Naive thymus-derived CD4-positive, alpha-beta T cell (primary cell): ENCODE measurements at regions not wholly inside any gene's neighbourhood (a gene's known extent, or its start where the extent isn't known, plus 50 kb on each side); places are given as distances from the start of the nearest gene placed in this dataset.

ENCODE experiments used
- ATAC-seq: fragments of 150-1000 bp; cut with Tn5 transposase; 2 replicates; pipeline ENCODE4 v1.10.0; 2021; ENCODE audit warnings: mild to moderate bottlenecking, moderate library complexity
- CTCF ChIA-PET: fragments of 350-600 bp; sonication (Branson Sonifier 250); formaldehyde crosslinking; loops from one replicate; lab custom pipeline; 2021; ENCODE audit warnings: antibody characterized with exemption; lab: Charles Lee
- POLR2A ChIA-PET: fragments of 350-600 bp; sonication (Branson Sonifier 250); formaldehyde crosslinking; loops from one replicate; lab custom pipeline; 2021; ENCODE audit warnings: antibody characterized with exemption, inconsistent platforms; lab: Charles Lee
- DNase-seq, 9 donors: peaks; one replicate each; pipeline versions ENCODE4 v3.0.0 to v3.0.0-alpha.2; 2020 to 2022; ENCODE audit warnings: mixed read lengths in 1 of 9
- H3K27ac ChIP-seq: one replicate; pipeline ENCODE4 v1.7.0; 2013; ENCODE audit warnings: mild to moderate bottlenecking, low read depth, low read length, moderate library complexity
- H3K27me3 ChIP-seq, 2 donors: one replicate each; pipeline ENCODE4 v1.7.0; 2013; ENCODE audit warnings: low read length in 2 of 2, mild to moderate bottlenecking in 2 of 2, moderate library complexity in 2 of 2; ENCODE audit not compliant: control insufficient read depth in 2 of 2, insufficient read depth in 2 of 2
- H3K36me3 ChIP-seq, 3 experiments: 1 replicate in 2 of 3; 2 replicates in 1 of 3; pipeline ENCODE4 v1.7.0; 2013; ENCODE audit warnings: low read length in 3 of 3, mild to moderate bottlenecking in 3 of 3, moderate library complexity in 1 of 3; ENCODE audit not compliant: insufficient read depth in 3 of 3, control insufficient read depth in 2 of 3
- H3K4me1 ChIP-seq, 2 donors: one replicate each; pipeline ENCODE4 v1.7.0; 2013; ENCODE audit warnings: low read length in 2 of 2, mild to moderate bottlenecking in 2 of 2, moderate library complexity in 1 of 2; ENCODE audit not compliant: control insufficient read depth in 2 of 2, insufficient read depth in 2 of 2
- H3K4me3 ChIP-seq: 2 replicates; pipeline ENCODE4 v1.7.0; 2013; ENCODE audit warnings: mild to moderate bottlenecking, low read length
- H3K9me3 ChIP-seq, 3 experiments: 1 replicate in 2 of 3; 2 replicates in 1 of 3; pipeline ENCODE4 v1.7.0; 2013; ENCODE audit warnings: low read length in 3 of 3; ENCODE audit not compliant: control insufficient read depth in 2 of 3
- H3K27ac Mint-ChIP-seq, 9 donors: one replicate each; pipeline ENCODE4 v1.8.0; 2020 to 2022; ENCODE audit warnings: mixed read lengths in 9 of 9, mild to moderate bottlenecking in 8 of 9, moderate library complexity in 5 of 9, inconsistent platforms in 2 of 9
- H3K27me3 Mint-ChIP-seq, 5 donors: one replicate each; pipeline ENCODE4 v1.8.0; 2021 to 2022; ENCODE audit warnings: mixed read lengths in 5 of 5, mild to moderate bottlenecking in 1 of 5
- H3K36me3 Mint-ChIP-seq, 5 donors: one replicate each; pipeline ENCODE4 v1.8.0; 2020 to 2022; ENCODE audit warnings: mixed read lengths in 5 of 5, mild to moderate bottlenecking in 3 of 5, inconsistent platforms in 1 of 5
- H3K4me1 Mint-ChIP-seq, 7 donors: one replicate each; pipeline ENCODE4 v1.8.0; 2020 to 2022; ENCODE audit warnings: mixed read lengths in 7 of 7, mild to moderate bottlenecking in 3 of 7, inconsistent platforms in 1 of 7
- H3K4me3 Mint-ChIP-seq, 10 donors: one replicate each; pipeline ENCODE4 v1.8.0; 2020 to 2022; ENCODE audit warnings: mild to moderate bottlenecking in 10 of 10, mixed read lengths in 10 of 10, moderate library complexity in 6 of 10, inconsistent platforms in 2 of 10
- H3K9me3 Mint-ChIP-seq, 11 donors: one replicate each; pipeline ENCODE4 v1.8.0; 2020 to 2022; ENCODE audit warnings: mixed read lengths in 11 of 11, mild to moderate bottlenecking in 4 of 11, inconsistent platforms in 1 of 11, moderate library complexity in 1 of 11
- intact Hi-C, 2 donors: fragments of 100-400 bp; cut with micrococcal nuclease; formaldehyde crosslinking; loops; one replicate each; pipeline ENCODE4 v1.15.1; 2023

GRCh38 chr3:79864077-79864476, 96.3 kb upstream of the ROBO1 start:
- Mint-ChIP-seq H3K9me3 (peaks cover 0 to 33% (median 14%) of the 10 kb centered on the region in 11 donors), H3K36me3 (no peaks in the 10 kb centered on the region), H3K4me3 (no peak overlapping the region), H3K27ac (no peak overlapping the region), H3K27me3 (no peaks in the 10 kb centered on the region), H3K4me1 (no peaks in the 10 kb centered on the region)
- Histone ChIP-seq H3K27ac (no peak overlapping the region), H3K9me3 (no peaks in the 10 kb centered on the region), H3K4me1 (no peaks in the 10 kb centered on the region), H3K27me3 (no peaks in the 10 kb centered on the region), H3K36me3 (no peaks in the 10 kb centered on the region), H3K4me3 (no peak overlapping the region)
- ChIA-PET CTCF (no interaction called here), POLR2A (no interaction called here)
- DNase-seq (no peak), ATAC-seq (no peak)
- intact Hi-C loops, result no loop called here

GRCh38 chr3:79848876-79849275, 81.1 kb upstream of the ROBO1 start:
- H3K27me3 Mint-ChIP-seq, result no peaks in the 10 kb centered on the region
- no peak overlapping the region for H3K27ac Mint-ChIP-seq
- Histone ChIP-seq H3K27me3 (no peaks in the 10 kb centered on the region), H3K9me3 (no peaks in the 10 kb centered on the region), H3K4me1 (no peaks in the 10 kb centered on the region), H3K36me3 (no peaks in the 10 kb centered on the region), H3K4me3 (no peak overlapping the region), H3K27ac (no peak overlapping the region)
- ChIA-PET CTCF (no interaction called here), POLR2A (no interaction called here)
- intact Hi-C loops, result no loop called here
- ATAC-seq (no peak), DNase-seq (no peak)
- peaks cover 0 to 2% (median 0%) of the 10 kb centered on the region in 7 donors for H3K4me1 Mint-ChIP-seq
- H3K4me3 Mint-ChIP-seq, result no peak overlapping the region
- no peaks in the 10 kb centered on the region for H3K36me3 Mint-ChIP-seq
- peaks cover 0 to 15% (median 5%) of the 10 kb centered on the region in 11 donors for H3K9me3 Mint-ChIP-seq

GRCh38 chr3:79847928-79848327, 80.1 kb upstream of the ROBO1 start:
- no peaks in the 10 kb centered on the region for H3K36me3 ChIP-seq
- no peaks in the 10 kb centered on the region for H3K4me1 ChIP-seq
- CTCF ChIA-PET, result no interaction called here
- DNase-seq (no peak), ATAC-seq (no peak)
- H3K4me3 Mint-ChIP-seq, result no peak overlapping the region
- POLR2A ChIA-PET, result no interaction called here
- no peaks in the 10 kb centered on the region for H3K27me3 ChIP-seq
- H3K4me1 Mint-ChIP-seq, result peaks cover 0 to 2% (median 0%) of the 10 kb centered on the region in 7 donors
- no peak overlapping the region for H3K27ac Mint-ChIP-seq
- no peaks in the 10 kb centered on the region for H3K36me3 Mint-ChIP-seq
- no peaks in the 10 kb centered on the region for H3K9me3 ChIP-seq
- intact Hi-C loops, result no loop called here
- no peak overlapping the region for H3K4me3 ChIP-seq
- H3K27me3 Mint-ChIP-seq, result no peaks in the 10 kb centered on the region
- peaks cover 0 to 21% (median 5%) of the 10 kb centered on the region in 11 donors for H3K9me3 Mint-ChIP-seq
- H3K27ac ChIP-seq, result no peak overlapping the region

- H3K4me1 Mint-ChIP-seq, result peaks cover 0 to 2% (median 0%) of the 10 kb centered on the region in 7 donors
- DNase-seq (no peak), ATAC-seq (no peak)
- Histone ChIP-seq H3K4me1 (no peaks in the 10 kb centered on the region), H3K27me3 (no peaks in the 10 kb centered on the region), H3K27ac (no peak overlapping the region), H3K4me3 (no peak overlapping the region), H3K36me3 (no peaks in the 10 kb centered on the region), H3K9me3 (no peaks in the 10 kb centered on the region)
- H3K36me3 Mint-ChIP-seq, result no peaks in the 10 kb centered on the region
- H3K27ac Mint-ChIP-seq, result no peak overlapping the region
- no peak overlapping the region for H3K4me3 Mint-ChIP-seq
- intact Hi-C loops, result no loop called here
- H3K27me3 Mint-ChIP-seq, result no peaks in the 10 kb centered on the region
- H3K9me3 Mint-ChIP-seq, result peaks cover 0 to 24% (median 6%) of the 10 kb centered on the region in 11 donors
- CTCF ChIA-PET, result no interaction called here
- POLR2A ChIA-PET, result no interaction called here
These were observed 78.5 kb upstream of the ROBO1 start for GRCh38 chr3:79846148-79846933.

GRCh38 chr3:79845546-79845945, 77.7 kb upstream of the ROBO1 start:
- H3K9me3 Mint-ChIP-seq, result peaks cover 0 to 21% (median 4%) of the 10 kb centered on the region in 11 donors
- peaks cover 0 to 2% (median 0%) of the 10 kb centered on the region in 7 donors for H3K4me1 Mint-ChIP-seq
- H3K36me3 Mint-ChIP-seq, result no peaks in the 10 kb centered on the region
- H3K27me3 Mint-ChIP-seq, result no peaks in the 10 kb centered on the region
- Histone ChIP-seq H3K4me1 (no peaks in the 10 kb centered on the region), H3K36me3 (no peaks in the 10 kb centered on the region), H3K27me3 (no peaks in the 10 kb centered on the region), H3K4me3 (no peak overlapping the region), H3K27ac (no peak overlapping the region), H3K9me3 (no peaks in the 10 kb centered on the region)
- H3K27ac Mint-ChIP-seq, result no peak overlapping the region
- CTCF ChIA-PET, result no interaction called here
- POLR2A ChIA-PET, result no interaction called here
- ATAC-seq (no peak), DNase-seq (no peak)
- H3K4me3 Mint-ChIP-seq, result no peak overlapping the region
- intact Hi-C loops, result no loop called here

GRCh38 chr3:79844176-79844575, 76.4 kb upstream of the ROBO1 start:
- no peak for DNase-seq
- H3K36me3 Mint-ChIP-seq, result no peaks in the 10 kb centered on the region
- Histone ChIP-seq H3K4me3 (no peak overlapping the region), H3K36me3 (no peaks in the 10 kb centered on the region), H3K27ac (no peak overlapping the region), H3K4me1 (no peaks in the 10 kb centered on the region), H3K9me3 (no peaks in the 10 kb centered on the region), H3K27me3 (no peaks in the 10 kb centered on the region)
- H3K27me3 Mint-ChIP-seq, result no peaks in the 10 kb centered on the region
- ChIA-PET POLR2A (no interaction called here), CTCF (no interaction called here)
- H3K9me3 Mint-ChIP-seq, result peaks cover 0 to 22% (median 4%) of the 10 kb centered on the region in 11 donors
- no peak for ATAC-seq
- H3K4me3 Mint-ChIP-seq, result no peak overlapping the region
- intact Hi-C loops, result no loop called here
- H3K4me1 Mint-ChIP-seq, result peaks cover 0 to 2% (median 0%) of the 10 kb centered on the region in 7 donors
- H3K27ac Mint-ChIP-seq, result no peak overlapping the region

- Histone ChIP-seq H3K4me1 (no peaks in the 10 kb centered on the region), H3K27me3 (no peaks in the 10 kb centered on the region), H3K9me3 (no peaks in the 10 kb centered on the region), H3K36me3 (no peaks in the 10 kb centered on the region), H3K27ac (no peak overlapping the region), H3K4me3 (no peak overlapping the region)
- CTCF ChIA-PET, result no interaction called here
- H3K36me3 Mint-ChIP-seq, result no peaks in the 10 kb centered on the region
- no peak overlapping the region for H3K4me3 Mint-ChIP-seq
- ATAC-seq, result no peak
- POLR2A ChIA-PET, result no interaction called here
- H3K27me3 Mint-ChIP-seq, result no peaks in the 10 kb centered on the region
- H3K27ac Mint-ChIP-seq, result no peak overlapping the region
- no peak for DNase-seq
- intact Hi-C loops, result no loop called here
- peaks cover 0 to 2% (median 0%) of the 10 kb centered on the region in 7 donors for H3K4me1 Mint-ChIP-seq
- H3K9me3 Mint-ChIP-seq, result peaks cover 0 to 22% (median 4%) of the 10 kb centered on the region in 11 donors
These were observed 75.4 kb upstream of the ROBO1 start for GRCh38 chr3:79843180-79843579.
